ENCODE measurements at regions not wholly inside any gene's neighbourhood (a gene's known extent, or its start where the extent isn't known, plus 50 kb on each side); places are given as distances from the start of the nearest gene placed in this dataset.
A peak's percentile ranks its signal among the peaks of the same experiment; 100 is the strongest.
"Not testable (repeated sequence)": the region's sequence is repeated elsewhere in the genome, so short reads cannot be mapped to it uniquely, and the experiment has no call there.

DNA sequence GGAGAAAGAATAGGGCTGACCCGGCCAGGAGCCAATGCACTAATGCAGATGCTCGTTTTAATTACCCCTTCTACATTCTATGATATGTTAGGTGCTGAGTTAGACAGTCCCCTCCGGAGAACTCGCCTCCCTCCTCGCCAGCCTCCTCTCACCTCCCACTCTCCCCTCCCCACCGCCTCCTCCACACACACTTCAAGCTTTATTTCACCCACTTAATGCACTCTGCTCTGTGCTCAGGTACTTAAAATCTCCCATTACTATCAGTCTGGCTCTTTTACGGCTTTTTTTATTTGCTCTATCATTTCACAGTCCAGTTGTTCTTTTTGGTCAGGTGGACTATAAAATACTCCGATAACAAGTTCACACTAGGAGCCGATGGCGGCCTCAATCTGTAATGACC lies 231.6 kb downstream of the TEX36 start:
- DNase-seq: no peak

DNA sequence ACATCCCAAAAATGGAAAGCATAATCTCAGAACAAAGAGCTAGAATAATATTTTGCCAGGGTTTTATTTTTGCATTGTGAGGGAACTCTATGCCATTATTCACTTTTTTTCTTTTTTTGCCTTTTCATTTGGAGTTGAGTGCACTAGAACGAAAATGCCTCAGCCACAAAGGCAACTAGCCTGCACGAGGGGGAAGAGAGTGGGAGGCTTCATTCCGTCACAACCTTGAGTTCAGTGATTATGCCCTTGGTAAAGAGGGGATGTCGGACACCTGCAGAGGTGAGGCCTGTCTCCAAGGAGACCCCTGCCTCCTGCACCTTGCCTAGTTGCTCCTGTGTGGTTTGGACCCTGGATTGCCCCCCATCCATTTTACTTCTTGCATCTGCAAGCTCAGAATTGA lies 232.7 kb downstream of the TEX36 start:
- no peak for DNase-seq

DNA sequence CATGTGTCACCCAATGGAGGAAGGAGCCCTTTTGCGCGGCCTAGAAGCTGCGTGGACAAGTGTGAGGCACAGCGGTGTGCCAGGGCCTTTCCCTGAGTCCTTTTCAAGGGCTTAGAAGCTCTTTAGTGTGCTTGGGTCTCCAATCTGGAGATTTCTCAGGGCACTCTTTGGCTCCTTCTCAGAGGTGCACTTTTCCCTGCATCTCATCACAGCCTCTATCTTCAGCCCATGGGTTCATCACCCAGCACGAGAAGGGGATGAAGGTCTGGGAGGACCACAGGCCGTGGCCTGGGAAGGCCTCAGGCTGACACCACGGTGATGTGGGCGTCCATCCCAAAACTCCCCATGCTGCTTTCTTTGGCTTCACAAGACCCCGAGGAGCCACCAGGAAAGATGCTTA lies 233.4 kb downstream of the TEX36 start:
- DNase-seq: no peak

DNA sequence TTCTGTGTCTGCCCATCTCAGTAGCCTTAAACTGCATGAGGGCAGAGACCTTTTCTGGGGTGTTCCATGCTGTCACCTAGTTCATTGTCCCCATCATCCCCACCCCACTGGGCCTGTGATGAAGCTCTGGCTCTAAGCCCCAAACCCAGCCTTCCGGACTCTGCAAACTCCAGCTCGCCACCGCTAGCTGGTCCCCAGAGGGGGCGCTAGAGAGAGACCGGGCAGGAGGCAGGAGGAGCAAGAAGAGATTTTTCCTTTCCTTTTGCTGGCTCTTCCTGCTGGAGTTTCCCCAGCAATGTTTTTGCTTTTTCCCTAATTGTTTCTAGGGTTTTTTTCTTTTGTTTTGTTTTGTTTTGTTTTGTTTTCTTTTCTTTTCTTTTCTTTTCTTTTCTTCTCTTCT lies 234.4 kb downstream of the TEX36 start:
- DNase-seq: peak; percentile 2

DNA sequence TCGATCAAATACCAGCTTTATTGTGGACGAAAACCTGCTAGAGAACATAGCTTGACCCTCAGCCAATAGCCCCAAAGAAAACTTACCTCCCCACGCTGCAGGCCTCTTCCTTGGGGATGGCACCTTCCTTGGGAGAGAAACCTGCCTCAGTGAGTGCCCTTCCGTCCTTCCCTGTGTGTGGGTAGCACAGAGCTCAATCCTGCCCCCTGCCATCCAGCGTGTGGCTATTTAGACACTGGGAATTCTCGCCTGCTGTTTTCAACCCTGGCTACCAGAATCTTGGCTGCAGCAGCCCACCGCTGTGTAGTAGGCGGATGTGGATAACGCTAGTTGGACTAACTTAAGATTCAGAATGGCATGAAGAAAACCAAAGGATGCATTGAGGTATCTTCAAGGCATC lies 238.2 kb downstream of the TEX36 start:
- DNase-seq: no peak

DNA sequence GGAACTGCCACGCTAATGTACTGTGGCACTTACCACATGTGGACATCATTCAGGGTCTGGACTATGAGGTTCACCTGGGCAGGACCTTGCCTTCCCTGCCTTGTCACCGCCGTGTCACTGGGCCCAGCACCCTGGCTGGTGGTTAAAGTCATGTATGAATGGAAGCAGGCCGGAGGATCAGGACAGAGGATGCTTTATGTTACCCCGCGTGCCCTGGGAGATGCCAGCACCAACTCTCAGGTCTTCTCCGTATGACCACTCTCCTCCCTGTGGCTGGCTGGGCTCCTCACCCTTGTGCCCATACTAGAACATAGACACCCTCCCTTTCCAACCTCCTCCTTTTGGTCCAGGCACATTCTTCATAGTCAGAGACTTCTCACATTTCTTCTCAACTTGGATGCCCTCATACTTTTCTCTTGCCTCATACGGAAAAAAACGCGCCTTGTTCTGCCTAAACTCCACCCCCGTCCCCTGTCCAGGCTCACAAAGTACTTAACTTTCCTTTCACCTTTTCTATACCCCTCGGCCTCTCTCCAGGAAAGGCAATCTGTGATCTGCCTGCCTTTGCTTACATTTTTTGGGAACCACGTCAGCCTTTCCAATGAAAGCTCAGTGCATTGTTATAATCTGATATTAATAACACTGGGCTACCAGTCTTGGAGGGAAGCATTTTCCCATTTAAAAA lies 240.0 kb downstream of the TEX36 start:
- no peak for DNase-seq

DNA sequence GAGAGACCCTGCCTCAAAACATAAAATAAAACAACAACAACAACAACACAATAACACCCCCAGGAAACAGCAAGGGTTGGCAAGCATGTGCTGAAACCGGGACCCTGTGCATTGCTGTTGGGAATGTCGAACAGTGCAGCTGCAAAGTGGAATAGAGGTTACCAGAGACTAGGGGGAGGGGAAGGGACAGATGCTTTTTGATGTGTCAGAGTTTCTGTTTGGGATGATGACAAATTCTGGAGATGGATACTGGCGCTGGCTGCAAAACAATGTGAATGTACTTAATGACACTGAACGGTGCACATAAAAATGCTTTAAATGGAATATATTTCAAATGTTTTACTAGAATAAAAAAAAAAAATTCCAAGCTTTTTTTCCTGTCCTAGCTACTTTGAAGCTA lies 241.8 kb downstream of the TEX36 start:
- DNase-seq: no peak

DNA sequence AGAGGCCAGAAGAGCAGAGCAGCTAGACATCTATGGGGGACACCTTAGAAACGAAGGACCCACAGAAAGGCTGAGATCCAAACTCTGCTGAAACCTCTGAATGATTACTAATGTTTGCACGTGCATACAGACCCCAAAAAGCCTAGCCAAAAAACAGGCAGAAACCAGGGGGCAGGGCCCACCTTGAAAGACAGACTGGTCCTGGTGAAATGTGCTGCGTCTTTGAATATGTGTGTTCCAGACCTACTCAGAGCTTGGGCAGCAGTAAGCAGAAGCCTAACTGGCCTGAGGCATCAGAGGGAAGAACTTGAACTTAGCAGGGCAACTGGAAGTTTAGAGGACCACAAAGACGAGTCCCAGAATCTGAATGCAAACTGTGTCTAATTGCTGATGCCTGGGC lies 251.8 kb downstream of the TEX36 start:
- DNase-seq: no peak

DNA sequence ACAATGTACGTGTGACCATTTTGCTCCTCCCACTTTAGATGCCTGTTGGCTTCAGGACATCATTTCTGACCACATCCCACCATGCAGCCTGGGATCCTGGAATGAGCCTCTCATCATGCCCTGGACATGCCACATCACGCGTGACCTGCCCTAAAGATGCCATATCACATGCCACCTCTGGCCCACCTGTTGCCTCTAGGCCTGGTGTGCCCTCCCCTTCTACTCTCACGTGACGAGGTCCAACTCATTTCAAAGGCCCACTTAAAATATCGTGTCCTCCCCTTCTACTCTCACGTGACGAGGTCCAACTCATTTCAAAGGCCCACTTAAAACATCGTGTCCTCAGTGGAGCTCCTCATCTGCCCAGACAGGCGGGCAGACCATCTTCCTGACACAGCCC lies 254.9 kb downstream of the TEX36 start:
- no peak for DNase-seq

DNA sequence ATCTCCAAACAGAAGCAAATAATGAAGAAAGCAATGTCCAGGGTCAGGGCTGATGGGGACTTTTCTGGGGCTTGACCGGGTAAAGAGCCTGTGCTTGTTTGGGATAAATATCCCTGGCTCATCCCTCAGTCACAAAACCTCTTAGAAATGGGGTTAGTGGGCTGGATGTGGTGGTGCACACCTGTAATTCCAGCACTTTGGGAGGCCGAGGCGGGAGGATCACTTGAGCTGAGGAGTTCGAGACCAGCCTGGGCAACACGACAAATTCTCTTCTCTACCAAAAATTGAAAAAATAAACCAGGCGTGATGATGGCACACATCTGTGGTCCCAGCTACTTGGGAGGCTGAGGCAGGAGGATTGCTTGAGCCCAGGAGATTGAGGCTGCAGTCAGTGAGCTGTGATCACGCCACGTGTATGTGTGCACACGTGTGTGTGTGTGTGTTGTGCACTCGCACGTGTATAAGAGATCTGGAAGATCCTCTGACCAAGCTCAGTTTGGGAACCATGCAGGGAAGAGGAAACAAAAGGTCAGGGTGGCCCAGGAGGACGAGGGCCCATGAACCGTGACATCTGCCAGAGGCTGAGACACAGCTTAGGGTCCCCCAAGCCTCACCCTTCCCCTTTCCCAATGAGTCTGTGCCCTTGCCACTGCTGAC lies 258.6 kb downstream of the TEX36 start:
- no peak for DNase-seq

DNA sequence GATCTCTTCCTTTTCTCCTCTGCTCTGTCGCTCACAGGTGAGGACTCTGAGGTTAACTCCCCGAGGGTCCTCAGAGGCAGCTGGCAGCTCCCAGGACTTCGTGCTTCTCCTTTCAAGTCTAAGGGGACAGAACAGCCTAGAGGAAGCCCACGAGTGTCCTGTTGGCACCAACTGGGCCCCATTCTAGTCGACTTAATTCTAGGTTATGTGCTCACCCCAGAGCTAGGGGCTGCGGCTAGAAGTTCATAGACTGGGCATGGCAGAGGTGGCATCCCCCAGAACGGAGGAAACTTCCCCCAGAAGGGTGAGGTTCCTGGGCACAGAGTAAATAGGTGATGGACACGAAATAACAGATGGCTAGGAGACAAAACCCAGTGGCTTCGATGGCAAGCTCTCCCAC lies 259.4 kb downstream of the TEX36 start:
- no peak for DNase-seq

DNA sequence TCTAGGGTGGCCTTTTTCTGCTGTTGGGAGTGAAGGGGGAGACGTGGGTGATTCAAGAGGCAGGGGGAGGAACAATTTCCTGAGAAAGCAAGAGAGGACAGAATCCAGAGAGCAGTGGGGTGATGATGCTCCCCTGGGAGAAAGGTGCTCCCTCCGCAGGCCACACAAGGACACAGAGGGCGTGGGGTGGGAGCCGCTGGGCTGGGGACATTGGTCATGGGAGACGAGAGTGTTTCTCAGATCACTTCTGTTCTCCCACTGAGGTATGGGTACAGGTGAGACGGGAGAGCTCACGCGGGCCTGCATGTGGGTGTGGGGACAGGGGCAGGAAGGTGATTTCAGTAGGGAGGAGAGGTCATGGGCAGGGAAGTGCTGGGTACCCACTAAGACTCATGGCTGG lies 259.5 kb upstream of the CTBP2 start:
- DNase-seq: no peak

DNA sequence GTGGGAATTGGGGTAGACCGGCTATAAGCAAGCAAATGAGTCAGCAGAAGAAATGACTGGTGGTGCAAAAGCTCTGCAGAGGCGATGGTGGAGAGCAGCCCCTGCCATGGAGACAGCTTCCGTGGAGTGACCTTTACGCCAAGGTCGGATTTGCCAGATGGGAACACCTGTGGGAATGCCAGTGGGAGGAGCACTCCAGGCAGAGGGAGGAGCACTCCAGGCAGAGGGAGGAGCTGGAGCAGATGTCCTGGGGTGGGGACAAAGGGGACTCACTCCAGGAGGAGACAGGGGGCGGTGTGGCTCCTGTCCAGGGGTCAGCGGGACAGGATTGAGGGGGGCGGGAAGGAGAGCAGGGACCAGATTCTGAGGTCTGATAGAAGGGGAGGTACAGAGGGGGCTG lies 258.8 kb upstream of the CTBP2 start:
- DNase-seq: no peak

DNA sequence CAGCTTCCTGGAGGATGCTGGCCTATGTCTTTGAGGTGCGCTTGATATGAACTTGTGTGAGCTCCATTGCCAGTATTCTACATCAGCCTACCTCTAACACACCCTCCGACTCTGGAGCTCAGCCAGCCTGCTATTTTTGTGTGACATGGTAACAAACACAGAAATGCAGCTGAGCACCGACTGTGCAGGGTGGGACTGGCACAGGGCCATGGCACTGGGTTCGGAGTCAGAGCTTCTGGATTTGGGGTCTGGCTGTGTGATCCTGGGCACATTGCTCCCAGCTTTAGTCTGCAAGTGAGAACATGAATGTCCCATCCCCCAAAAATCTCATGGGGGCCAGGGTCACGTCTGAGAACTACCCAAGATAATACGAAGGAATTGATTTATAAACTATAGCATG lies 257.2 kb upstream of the CTBP2 start:
- no peak for DNase-seq

DNA sequence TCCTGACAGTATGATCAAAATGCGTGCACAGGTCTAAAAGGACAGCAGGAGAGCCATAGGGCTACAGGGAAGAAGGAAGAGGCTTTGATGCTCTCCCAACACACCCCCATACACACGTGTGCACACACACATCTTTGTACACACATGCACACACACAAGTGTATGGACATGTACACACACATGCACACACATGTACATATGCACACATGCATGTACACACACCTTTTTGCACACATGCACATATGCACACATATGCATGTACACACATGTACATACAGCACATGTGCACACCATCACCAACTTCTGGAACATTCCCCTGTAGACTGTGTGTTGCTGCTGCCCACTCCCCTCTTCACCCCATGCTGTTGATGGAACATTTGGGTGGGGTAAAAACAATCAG lies 255.6 kb upstream of the CTBP2 start:
- no peak for DNase-seq

DNA sequence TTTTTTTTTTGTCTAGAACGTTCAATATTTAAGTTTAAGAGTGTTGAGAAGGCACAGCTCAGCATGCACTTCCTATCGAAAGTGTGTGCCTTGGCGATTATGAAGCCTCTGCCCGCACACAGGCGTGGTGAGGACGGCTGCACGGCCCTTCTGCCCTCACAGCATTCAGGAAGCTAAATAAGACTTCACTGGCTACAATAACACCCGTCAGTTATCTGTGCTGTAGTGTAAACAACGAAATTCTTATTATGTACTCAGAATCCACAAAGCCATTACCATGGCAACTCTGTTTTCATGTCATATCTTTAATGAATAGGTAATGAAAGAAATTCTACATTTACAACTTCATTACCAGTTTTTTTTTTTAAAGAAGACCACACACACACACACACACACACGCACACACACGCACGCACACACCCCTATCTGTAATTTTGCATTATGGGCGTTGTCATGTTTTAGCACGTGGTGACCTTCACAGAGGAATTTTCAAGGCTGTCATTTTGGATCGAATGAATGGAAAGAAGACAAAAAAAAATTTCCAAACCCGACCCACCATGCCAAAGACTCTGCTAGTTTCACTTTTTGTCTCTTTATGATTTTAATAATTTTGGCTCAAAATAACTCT lies 254.8 kb upstream of the CTBP2 start:
- DNase-seq: no peak

DNA sequence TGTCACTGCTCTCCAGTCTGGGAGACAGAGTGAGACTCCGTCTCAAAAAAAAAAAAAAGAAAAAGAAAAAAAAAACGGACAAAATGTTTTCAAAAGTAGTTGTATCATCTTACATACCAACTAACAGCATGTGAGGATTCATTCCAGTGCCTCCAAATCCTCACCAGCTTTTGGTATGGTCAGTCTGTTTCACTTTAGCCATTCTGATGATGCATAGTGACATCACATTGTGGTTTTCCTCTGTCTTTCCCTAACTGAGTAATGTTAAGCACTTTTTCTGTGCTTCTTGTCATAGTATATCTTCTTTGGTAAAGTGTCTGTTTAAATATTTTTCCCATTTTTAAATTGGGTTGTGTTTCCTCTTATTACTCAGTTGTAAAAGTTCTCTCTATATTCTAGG lies 251.4 kb upstream of the CTBP2 start:
- peak; percentile 30 for DNase-seq

DNA sequence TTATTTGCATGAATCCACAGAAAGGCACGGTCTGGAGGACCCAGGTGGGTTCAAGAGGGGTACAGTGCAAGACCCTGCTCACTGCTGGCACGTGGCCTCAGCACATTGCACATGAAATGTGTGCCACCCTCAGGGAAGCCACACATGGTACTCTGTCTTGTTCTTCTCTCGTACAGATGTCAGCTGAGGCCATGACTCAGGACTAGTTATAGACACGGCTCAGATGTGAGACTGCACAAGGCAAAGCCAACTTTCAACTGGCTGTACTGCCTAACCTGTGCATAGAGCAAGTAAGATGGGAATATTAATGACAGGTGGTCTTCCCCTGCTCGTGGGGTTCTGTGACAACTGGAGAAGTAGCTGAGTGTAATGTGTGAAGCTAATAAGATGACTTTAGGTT lies 249.4 kb upstream of the CTBP2 start:
- no peak for DNase-seq

DNA sequence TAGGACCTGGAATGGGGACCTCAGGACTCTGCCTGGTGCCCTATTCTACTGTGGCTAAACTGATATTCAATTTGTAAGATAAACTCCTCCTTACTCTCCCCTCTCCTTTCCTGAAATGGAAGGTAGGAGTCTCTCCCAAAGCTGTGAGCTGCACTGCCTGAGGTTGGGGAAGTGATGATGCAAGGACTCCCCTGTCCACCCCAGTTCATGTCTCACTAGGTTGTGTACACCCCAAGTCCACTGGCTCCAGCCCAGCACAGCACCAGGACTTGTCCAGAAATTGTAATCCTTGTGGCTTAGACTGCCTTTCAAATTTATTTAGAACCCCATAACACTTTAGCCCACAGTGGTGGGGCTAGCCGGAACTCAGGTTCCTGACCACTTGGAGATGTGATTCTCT lies 247.2 kb upstream of the CTBP2 start:
- DNase-seq: no peak

DNA sequence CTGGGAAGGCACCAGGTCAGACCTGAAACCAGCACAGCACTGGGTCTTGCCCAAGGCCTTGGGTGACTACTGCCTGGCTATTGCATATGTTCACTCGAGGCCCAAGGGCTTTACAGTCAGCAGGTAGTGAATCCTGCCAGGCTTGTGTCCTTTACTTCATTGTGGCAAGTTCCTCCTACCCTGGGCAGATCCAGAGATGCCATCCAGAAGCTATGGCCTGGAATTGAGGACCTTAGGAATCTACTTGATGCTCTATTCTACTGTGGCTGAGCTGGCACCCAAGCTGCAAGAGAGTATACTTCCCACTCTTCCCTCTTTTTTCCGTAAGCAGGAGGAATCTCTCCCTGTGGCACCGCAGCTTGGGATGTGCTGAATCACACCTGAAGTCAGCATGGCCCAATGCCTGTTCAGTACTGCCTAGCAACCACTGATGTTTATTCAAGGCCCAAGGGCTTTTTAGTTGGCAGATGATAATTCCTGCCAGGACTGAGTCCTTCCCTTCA lies 246.7 kb upstream of the CTBP2 start:
- no peak for DNase-seq

DNA sequence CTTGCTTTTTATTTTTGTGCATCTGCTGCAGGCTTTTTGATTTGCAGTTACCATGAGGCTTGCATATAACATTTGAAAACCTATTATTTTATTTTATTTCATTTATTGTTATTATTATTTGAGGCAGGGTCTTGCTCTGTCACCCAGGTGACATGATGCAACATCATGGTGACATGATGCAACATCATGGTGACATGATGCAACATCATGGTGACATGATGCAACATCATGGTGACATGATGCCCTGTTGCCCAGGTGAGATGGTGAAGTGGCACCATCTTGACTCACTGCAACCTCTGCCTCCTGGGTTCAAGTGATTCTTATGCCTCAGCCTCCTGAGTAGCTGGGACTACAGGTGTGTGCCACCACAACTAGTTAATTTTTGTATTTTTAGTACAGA lies 244.5 kb upstream of the CTBP2 start:
- not testable (repeated sequence) for DNase-seq

DNA sequence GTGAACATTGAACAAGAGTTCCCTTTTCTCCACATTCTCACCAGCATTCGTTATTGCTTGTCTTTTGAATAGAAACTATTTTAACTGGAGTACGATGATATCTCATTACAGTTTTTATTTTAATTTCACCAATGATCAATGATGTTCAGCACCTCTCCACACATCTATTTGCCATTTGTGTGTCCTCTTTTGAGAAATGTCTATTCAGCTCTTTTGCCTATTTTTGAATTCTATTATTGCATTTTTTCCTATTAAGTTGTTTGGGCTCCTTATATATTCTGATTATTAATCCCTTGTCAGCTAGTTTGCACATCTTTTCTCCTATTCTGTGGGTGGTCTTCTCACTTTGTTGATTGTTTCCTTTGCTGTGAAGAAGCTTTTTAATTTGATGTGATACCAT lies 241.1 kb upstream of the CTBP2 start:
- no peak for DNase-seq

DNA sequence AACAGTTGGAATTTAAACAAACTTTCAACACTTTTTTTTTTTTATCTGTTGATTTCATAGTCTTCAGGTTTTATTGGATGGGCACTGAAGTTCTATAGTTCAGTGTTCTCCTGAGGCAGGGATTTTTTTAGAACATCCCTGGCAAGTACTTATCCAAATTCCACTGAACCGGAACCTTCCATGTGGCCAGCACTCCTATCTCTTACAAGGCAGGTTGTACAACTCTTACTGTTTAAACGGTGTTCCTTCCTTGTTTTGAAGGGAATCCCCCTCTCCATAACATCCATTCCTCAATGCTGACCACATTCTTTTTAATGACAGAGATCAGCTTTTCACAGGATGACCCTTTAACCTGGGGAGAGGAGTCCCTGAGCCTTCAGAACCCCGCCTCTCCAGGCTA lies 238.9 kb upstream of the CTBP2 start:
- DNase-seq: no peak

DNA sequence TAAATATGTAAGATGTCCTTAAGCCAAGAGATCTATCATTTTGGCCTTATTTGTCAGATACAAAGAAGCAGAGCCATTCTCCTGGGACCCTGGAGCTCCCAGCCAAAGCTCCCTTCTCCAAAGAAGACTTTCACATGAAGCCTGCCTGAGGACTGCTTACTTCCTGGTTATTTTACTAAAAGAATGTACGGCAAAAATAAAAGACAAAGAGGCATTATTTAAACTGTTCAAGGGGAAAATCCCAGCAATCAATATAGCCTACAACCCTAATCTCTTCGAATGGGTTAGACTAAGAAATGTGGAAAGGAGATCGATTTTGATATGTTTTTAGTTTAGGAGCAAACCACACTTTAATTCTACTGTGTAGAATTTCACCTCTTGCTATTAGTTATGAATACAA lies 237.9 kb upstream of the CTBP2 start:
- no peak for DNase-seq

DNA sequence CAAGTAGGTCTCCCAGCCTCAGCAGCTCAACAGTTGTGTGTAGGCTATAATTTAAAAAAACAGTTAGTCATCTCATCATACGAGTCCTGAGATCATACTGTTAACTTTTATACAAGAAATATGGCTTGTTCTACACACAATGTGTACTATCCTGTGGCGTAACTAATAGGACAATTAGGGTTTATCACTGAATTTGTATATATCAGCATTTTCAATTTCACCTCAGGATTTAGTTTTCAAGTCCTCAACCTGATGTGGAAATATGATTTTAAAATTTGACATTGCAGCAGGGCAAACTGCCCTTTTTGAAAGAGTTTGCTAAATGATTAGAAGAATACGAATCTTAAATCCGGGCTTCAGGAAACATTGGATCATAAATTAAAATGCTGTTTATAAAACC lies 237.2 kb upstream of the CTBP2 start:
- no peak for DNase-seq
